Astrocyte of the cerebellum (primary cell): ENCODE measurements at regions not wholly inside any gene's neighbourhood (a gene's known extent, or its start where the extent isn't known, plus 50 kb on each side); places are given as distances from the start of the nearest gene placed in this dataset.
"Not testable (repeated sequence)": the region's sequence is repeated elsewhere in the genome, so short reads cannot be mapped to it uniquely, and the experiment has no call there.

Source experiments
- DNase-seq: peaks from one replicate; pipeline ENCODE4 v3.0.0-alpha.2; 2011; ENCODE audit warnings: low read depth
- H3K4me3 ChIP-seq: 2 replicates; pipeline ENCODE4 v1.5.1; 2011; ENCODE audit warnings: mild to moderate bottlenecking, low read depth, low read length, moderate library complexity
- in situ Hi-C: cut with HindIII; loops from 2 replicates; pipeline ENCODE4 v1.10.0; 2017; ENCODE audit warnings: low sequenced_read_pairs
- TF ChIP-seq, protein P1 (sequence below): IDR thresholded peaks from 2 replicates; pipeline ENCODE4 v1.5.1; 2012; ENCODE audit warnings: low read length, low read depth, moderate library complexity, mild to moderate bottlenecking; ENCODE audit errors: missing control alignments

DNA sequence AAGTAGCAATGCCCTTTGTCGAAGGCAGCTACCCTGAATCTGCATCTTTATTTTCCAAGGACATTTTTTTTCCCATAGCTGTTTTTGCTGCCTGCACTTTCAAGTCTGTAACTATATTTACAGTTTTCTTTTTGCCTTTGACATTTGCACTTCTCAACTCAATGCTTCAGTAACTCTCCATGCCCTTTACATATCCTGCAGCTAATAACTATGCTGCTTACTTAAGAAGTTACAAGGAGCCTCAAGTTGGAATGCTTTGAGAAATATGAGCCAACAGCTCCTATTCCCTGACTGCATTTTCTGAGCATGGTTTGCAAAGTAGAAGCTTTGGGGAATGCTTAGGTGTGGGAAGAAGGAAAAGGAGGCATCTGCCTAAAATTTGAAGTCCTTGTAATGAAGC, 194.8 kb upstream of the TRPC7 start:
- no peak for DNase-seq
- in situ Hi-C loops, result no loop called here
- TF ChIP-seq, protein P1, sequence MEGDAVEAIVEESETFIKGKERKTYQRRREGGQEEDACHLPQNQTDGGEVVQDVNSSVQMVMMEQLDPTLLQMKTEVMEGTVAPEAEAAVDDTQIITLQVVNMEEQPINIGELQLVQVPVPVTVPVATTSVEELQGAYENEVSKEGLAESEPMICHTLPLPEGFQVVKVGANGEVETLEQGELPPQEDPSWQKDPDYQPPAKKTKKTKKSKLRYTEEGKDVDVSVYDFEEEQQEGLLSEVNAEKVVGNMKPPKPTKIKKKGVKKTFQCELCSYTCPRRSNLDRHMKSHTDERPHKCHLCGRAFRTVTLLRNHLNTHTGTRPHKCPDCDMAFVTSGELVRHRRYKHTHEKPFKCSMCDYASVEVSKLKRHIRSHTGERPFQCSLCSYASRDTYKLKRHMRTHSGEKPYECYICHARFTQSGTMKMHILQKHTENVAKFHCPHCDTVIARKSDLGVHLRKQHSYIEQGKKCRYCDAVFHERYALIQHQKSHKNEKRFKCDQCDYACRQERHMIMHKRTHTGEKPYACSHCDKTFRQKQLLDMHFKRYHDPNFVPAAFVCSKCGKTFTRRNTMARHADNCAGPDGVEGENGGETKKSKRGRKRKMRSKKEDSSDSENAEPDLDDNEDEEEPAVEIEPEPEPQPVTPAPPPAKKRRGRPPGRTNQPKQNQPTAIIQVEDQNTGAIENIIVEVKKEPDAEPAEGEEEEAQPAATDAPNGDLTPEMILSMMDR, result no peak
- H3K4me3 ChIP-seq, result no peak overlapping the region

- TF ChIP-seq, protein P1, result no peak
- in situ Hi-C loops, result no loop called here
- DNase-seq, result no peak
- no peak overlapping the region for H3K4me3 ChIP-seq
Observed at GRCh38 chr5:136559651-136560050, 194.3 kb upstream of the TRPC7 start.

DNA sequence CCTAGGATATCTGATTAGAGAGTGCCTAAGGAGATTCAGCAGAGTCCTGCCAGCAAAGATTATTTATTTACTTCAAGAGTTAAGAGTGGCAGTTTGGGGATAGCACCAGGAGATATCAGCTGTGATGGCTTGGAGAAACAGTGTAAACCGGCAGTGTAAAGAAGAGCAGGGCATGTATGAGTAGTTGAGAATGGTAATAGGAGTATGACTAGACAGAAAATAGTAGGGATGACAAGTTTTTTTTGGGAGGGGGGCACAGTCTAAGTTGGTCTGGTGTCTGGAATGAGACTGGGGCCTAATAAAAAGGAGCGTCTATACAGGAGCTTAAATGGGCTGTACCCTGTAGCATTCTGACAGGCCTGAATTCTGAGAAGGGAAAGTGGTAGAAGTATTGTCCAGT, 181.8 kb upstream of the TRPC7 start:
- H3K4me3 ChIP-seq, in situ Hi-C loops, DNase-seq: not testable (repeated sequence)

GRCh38 chr5:136546441-136546840, 181.1 kb upstream of the TRPC7 start:
- H3K4me3 ChIP-seq, DNase-seq, in situ Hi-C loops: not testable (repeated sequence)

DNA sequence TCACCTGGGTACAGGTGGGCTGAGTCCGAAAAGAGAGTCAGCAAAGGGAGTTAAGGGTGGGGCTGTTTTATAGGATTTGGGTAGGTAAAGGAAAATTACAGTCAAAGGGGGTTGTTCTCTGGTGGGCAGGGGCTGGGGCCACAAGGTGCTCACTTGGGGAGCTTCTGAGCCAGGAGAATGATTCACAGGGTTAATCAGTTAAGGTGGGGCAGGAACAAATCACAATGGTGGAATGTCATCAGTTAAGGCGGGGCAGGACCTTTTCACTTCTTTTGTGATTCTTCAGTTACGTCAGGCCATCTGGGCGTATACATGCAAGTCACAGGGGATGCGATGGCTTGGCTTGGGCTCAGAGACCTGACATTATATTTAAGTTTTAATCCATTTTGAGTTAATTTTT, 179.7 kb upstream of the TRPC7 start:
- in situ Hi-C loops, DNase-seq, H3K4me3 ChIP-seq: not testable (repeated sequence)

GRCh38 chr5:136538534-136538933, 173.2 kb upstream of the TRPC7 start:
- no peak overlapping the region for H3K4me3 ChIP-seq
- in situ Hi-C loops, result no loop called here
- no peak for DNase-seq
- TF ChIP-seq, protein P1, result no peak

GRCh38 chr5:136529081-136529480, 163.7 kb upstream of the TRPC7 start:
- no peak for DNase-seq
- TF ChIP-seq, protein P1, result no peak
- in situ Hi-C loops, result no loop called here
- no peak overlapping the region for H3K4me3 ChIP-seq

DNA sequence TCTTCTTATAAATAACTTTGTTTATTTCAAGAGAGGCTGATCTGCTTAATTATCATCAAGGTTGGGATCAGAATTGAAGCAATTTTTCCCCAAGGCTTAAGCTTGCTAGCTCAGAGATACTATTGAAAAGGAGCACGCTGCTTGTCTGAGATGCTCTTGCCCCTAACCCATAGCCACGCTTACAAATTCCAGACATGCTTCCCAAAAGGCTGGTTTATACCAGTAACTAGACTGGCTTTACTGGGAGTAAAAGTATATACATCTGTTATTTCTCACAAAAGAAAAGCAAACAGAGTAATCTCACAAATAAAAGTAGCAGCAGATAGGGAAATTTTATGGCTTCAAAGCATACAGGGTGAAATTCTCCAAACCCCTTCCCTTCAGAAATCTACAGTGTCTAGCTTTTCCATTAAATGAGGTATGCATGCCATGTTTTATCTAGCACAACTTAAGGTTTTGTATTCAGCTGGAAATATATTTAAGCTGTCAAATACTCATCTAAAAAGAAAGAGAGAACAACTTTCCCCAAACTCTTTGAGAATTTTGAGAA, 163.2 kb upstream of the TRPC7 start:
- no peak for DNase-seq
- TF ChIP-seq, protein P1, result no peak
- in situ Hi-C loops, result no loop called here
- no peak overlapping the region for H3K4me3 ChIP-seq
